ENCODE measurements at regions not wholly inside any gene's neighbourhood (a gene's known extent, or its start where the extent isn't known, plus 50 kb on each side); places are given as distances from the start of the nearest gene placed in this dataset.
"Not testable (repeated sequence)": the region's sequence is repeated elsewhere in the genome, so short reads cannot be mapped to it uniquely, and the experiment has no call there.

- H3K23ac ChIP-seq (ENCODE audit: insufficient read length, low read depth, low read length) = no peak overlapping the region
- H2AFZ ChIP-seq (ENCODE audit: low read length) = no peak overlapping the region
- H3K18ac ChIP-seq (ENCODE audit: insufficient read length, low read depth, low read length) = no peak overlapping the region
- no peak overlapping the region for H2BK15ac ChIP-seq (ENCODE audit: low read depth, low read length)
- H3K4me2 ChIP-seq (ENCODE audit: insufficient read depth, insufficient read length, low read length) = no peak overlapping the region
- no peak overlapping the region for H4K8ac ChIP-seq (replicated peaks; ENCODE audit: insufficient read length, low read depth, low read length)
- H2BK12ac ChIP-seq (ENCODE audit: insufficient read length, low read depth, low read length) = no peak overlapping the region
- no peak overlapping the region for H3K4ac ChIP-seq (ENCODE audit: low read depth, low read length)
- H3K27me3 ChIP-seq (ENCODE audit: insufficient read depth, low read length) = no peaks in the 10 kb centered on the region
- H4K5ac ChIP-seq (ENCODE audit: insufficient read length, low read depth, low read length) = no peak overlapping the region
- Mint-ChIP-seq H3K4me1 (no peaks in the 10 kb centered on the region), H3K36me3 (ENCODE audit: insufficient read depth in 1 of 3, low read depth in 3 of 3) (peaks cover 8 to 23% (median 14%) of the 10 kb centered on the region in 3 experiments; a peak in 6 of 7 replicates), H3K9me3 (peaks cover 16 to 20% of the 10 kb centered on the region in 2 experiments), H3K27me3 (ENCODE audit: low read depth) (no peaks in the 10 kb centered on the region), H3K4me3 (no peak overlapping the region), H3K27ac (no peak overlapping the region)
- no peaks in the 10 kb centered on the region for H3K79me2 ChIP-seq (ENCODE audit: insufficient read depth, low read length)
- no CpG with 5 or more reads among the region's 3 CpGs for WGBS (ENCODE audit: extremely low coverage, insufficient read length, low lambda C conversion rate)
- no peak overlapping the region for H2BK5ac ChIP-seq (ENCODE audit: insufficient read length, low read length)
- no peaks in the 10 kb centered on the region for H3K4me1 ChIP-seq (ENCODE audit: insufficient read depth, low read length)
- H2BK120ac ChIP-seq (ENCODE audit: low read depth, low read length, poor library complexity, severe bottlenecking) = no peak overlapping the region
- no peak overlapping the region for H2BK20ac ChIP-seq (ENCODE audit: low read depth, low read length, poor library complexity, severe bottlenecking)
- no peak overlapping the region for H2AK5ac ChIP-seq (ENCODE audit: insufficient read length, low read length)
- no peaks in the 10 kb centered on the region for H4K20me1 ChIP-seq (ENCODE audit: control insufficient read depth, insufficient read depth, insufficient read length)
- no peak overlapping the region for H3K27ac ChIP-seq (ENCODE audit: insufficient read length, low read depth, low read length)
- no peak overlapping the region for H3K14ac ChIP-seq (ENCODE audit: insufficient read depth, low read length)
- TF ChIP-seq CTCF (conservative IDR thresholded peaks at IDR 0.05) = no peak
- no peaks in the 10 kb centered on the region for H3K79me1 ChIP-seq (ENCODE audit: insufficient read depth, low read depth, low read length, poor library complexity, severe bottlenecking)
- H3K56ac ChIP-seq (ENCODE audit: insufficient read length, low read depth, low read length) = no peak overlapping the region
- no peak overlapping the region for H3T11ph ChIP-seq (ENCODE audit: low read length)
- H3K9me3 ChIP-seq (ENCODE audit: control insufficient read depth, low read depth, low read length) = no peaks in the 10 kb centered on the region
- no peak overlapping the region for H4K91ac ChIP-seq (ENCODE audit: insufficient read length, low read depth, low read length)
- no peak overlapping the region for H3K9ac ChIP-seq (ENCODE audit: extremely low read depth, insufficient read length, low read length)
- DNase-seq = no peak
- H3K23me2 ChIP-seq (ENCODE audit: insufficient read length, low read depth, low read length, poor library complexity, severe bottlenecking) = no peaks in the 10 kb centered on the region
These were observed 1955.0 kb downstream of the PCDH9 start for GRCh38 chr13:65275108-65275507.

- H3K23ac ChIP-seq (ENCODE audit: insufficient read length, low read depth, low read length); H4K20me1 ChIP-seq (ENCODE audit: control insufficient read depth, insufficient read depth, insufficient read length); H3K27ac ChIP-seq (ENCODE audit: insufficient read length, low read depth, low read length); H2BK12ac ChIP-seq (ENCODE audit: insufficient read length, low read depth, low read length); H2AK5ac ChIP-seq (ENCODE audit: insufficient read length, low read length); H3K4me1 Mint-ChIP-seq; H2BK20ac ChIP-seq (ENCODE audit: low read depth, low read length, poor library complexity, severe bottlenecking); H4K91ac ChIP-seq (ENCODE audit: insufficient read length, low read depth, low read length); H2BK120ac ChIP-seq (ENCODE audit: low read depth, low read length, poor library complexity, severe bottlenecking); H2BK15ac ChIP-seq (ENCODE audit: low read depth, low read length); H3K4me3 Mint-ChIP-seq; H3K4me2 ChIP-seq (ENCODE audit: insufficient read depth, insufficient read length, low read length); H3K23me2 ChIP-seq (ENCODE audit: insufficient read length, low read depth, low read length, poor library complexity, severe bottlenecking); H3K18ac ChIP-seq (ENCODE audit: insufficient read length, low read depth, low read length); H3K4me1 ChIP-seq (ENCODE audit: insufficient read depth, low read length); H3K9me3 ChIP-seq (ENCODE audit: control insufficient read depth, low read depth, low read length); H3K79me2 ChIP-seq (ENCODE audit: insufficient read depth, low read length); DNase-seq; H3K27me3 ChIP-seq (ENCODE audit: insufficient read depth, low read length); H3K56ac ChIP-seq (ENCODE audit: insufficient read length, low read depth, low read length); H2BK5ac ChIP-seq (ENCODE audit: insufficient read length, low read length); H3T11ph ChIP-seq (ENCODE audit: low read length); H2AFZ ChIP-seq (ENCODE audit: low read length); H4K8ac ChIP-seq (replicated peaks; ENCODE audit: insufficient read length, low read depth, low read length); H3K14ac ChIP-seq (ENCODE audit: insufficient read depth, low read length); H3K9ac ChIP-seq (ENCODE audit: extremely low read depth, insufficient read length, low read length); H4K5ac ChIP-seq (ENCODE audit: insufficient read length, low read depth, low read length); H3K79me1 ChIP-seq (ENCODE audit: insufficient read depth, low read depth, low read length, poor library complexity, severe bottlenecking); H3K27me3 Mint-ChIP-seq (ENCODE audit: low read depth); H3K4ac ChIP-seq (ENCODE audit: low read depth, low read length); H3K27ac Mint-ChIP-seq: not testable (repeated sequence)
- no CpG with 5 or more reads among the region's 6 CpGs for WGBS (ENCODE audit: extremely low coverage, insufficient read length, low lambda C conversion rate)
- peaks cover 16 to 20% of the 10 kb centered on the region in 2 experiments for H3K9me3 Mint-ChIP-seq
- H3K36me3 Mint-ChIP-seq (ENCODE audit: insufficient read depth in 1 of 3, low read depth in 3 of 3) = peaks cover 8 to 23% (median 14%) of the 10 kb centered on the region in 3 experiments; a peak in 6 of 7 replicates
These were observed 1956.2 kb downstream of the PCDH9 start for GRCh38 chr13:65273811-65274420.
